GM18951 (cell line): ENCODE measurements at regions not wholly inside any gene's neighbourhood (a gene's known extent, or its start where the extent isn't known, plus 50 kb on each side); places are given as distances from the start of the nearest gene placed in this dataset.
"Not testable (repeated sequence)": the region's sequence is repeated elsewhere in the genome, so short reads cannot be mapped to it uniquely, and the experiment has no call there.

Experiments
- POLR2A ChIP-seq: IDR thresholded peaks from 4 replicates; pipeline ENCODE4 v1.6.1; 2011; ENCODE audit warnings: mild to moderate bottlenecking; ENCODE audit not compliant: insufficient read length, insufficient read depth; ENCODE audit errors: extremely low read depth
- in situ Hi-C: fragments of 300-500 bp; cut with MboI; formaldehyde crosslinking; loops from one replicate; pipeline ENCODE4 v1.12.0; 2022; ENCODE audit warnings: low sequenced_read_pairs, mixed read lengths, inconsistent platforms; ENCODE audit not compliant: unreplicated experiment

DNA sequence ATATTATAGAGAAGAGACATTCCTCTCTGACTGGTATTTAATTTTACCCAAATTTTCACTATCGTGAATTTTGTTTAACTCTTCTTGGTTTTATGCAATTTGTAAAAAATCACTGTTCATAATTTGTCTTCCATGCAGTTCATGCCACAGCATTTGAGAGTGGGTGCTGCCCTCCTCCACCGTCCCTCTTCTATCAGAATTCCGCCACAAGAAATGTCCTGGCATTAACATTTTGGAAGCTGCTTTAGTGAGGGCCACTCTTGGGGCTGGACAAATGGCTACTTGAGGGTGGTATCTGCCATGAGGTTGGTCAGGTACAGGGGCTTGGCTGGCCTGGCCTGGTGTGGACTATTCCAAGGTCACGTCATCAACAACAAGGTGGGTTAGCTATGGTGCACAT lies 68.3 kb upstream of the CLDN5 start:
- TF ChIP-seq POLR2A, result no peak
- in situ Hi-C loops, result no loop called here

- in situ Hi-C loops, result no loop called here
- no peak for TF ChIP-seq POLR2A
These were observed 69.9 kb upstream of the CLDN5 start for GRCh38 chr22:19593991-19594569.

GRCh38 chr22:19595532-19595931 lies 71.3 kb upstream of the CLDN5 start:
- no peak for TF ChIP-seq POLR2A
- in situ Hi-C loops, result no loop called here

DNA sequence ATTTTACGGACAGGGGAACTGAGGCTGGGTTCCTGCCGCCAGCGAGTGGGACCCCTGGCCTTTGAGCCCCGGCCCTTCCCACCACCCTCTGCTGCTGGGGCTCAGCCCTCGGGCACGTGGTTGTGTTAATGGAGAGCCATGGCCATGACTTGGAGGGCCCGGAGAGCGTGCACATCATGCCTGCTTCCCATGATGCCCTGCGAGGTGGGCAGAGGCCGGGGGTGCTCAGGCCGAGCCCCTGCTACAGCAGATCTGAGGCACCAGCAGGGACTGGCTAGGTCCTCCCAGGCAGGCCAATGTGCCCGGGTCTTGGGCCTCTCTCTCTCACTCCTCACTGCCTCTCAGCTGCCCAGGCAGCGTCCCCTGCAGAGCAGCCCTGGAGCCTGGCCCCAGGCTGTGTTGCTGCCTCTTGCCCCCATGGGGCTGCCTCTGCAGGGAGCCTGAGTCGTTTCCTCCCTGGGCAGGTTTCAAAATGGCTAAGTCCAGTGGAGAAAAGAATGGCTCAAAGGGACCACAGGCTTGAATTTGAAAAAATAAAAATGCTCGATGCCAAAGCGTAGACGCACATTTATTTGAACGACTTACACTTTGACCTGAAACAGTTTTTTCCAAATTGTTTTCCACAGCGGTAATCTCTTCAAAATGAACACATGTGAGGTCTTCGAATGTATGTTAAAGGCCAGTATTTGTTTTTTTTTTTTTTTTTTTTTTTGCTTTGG lies 72.6 kb upstream of the CLDN5 start:
- TF ChIP-seq POLR2A, result no peak
- in situ Hi-C loops, result no loop called here

DNA sequence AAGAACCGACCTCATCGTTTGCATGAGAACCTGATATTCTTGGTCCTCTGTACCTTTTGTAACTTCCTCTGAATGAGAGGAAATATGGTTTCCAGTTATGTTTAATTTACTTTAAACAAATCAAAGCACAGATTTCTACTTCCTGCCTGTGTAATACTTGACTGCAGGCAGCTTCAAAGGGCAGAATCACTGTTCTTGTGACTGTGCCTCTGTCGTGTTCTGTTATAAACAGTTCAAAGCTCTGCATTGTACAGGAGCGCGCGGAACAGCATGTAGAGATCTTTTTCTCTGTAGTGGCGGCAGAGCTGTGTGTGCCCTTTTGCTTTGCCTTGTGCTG lies 73.2 kb upstream of the CLDN5 start:
- in situ Hi-C loops, result no loop called here
- no peak for TF ChIP-seq POLR2A

DNA sequence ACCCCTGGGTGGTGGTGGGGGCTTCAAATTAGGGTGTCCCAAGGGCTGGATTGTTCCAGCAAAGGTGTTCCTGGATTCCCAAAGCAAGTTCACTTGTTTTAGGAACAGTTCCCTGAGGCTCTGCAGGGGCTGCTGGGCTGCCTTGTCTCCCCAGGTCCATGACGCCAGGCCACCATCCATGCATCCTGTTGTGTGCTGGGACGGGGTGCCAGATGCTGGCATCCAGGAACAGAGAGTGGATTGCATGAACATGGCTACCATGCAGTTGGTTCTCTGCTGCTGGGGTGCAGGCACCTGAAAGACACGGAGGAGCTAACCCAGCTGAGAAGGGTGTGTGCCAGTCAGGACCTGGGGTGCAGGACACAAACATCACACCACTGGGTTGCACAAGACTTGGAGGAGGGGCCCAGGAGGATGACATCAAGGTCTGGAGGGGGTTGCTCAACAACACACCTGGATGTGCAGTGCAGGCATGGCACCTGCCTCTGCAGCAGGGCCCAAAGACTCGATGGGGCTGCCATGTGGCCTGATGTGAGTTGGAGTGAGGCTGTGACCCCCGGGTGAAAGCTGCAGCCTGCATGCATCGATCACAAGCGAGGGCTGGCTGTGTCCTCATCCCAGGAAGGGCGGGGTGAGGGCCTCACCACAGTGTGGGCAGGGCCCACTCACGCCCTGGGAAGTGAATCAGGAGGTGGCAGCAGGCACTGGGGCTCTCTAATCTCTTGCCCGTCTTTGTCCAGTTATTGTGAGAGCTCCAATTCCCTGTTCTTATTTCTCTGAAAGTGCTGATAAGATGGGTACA lies 74.0 kb upstream of the CLDN5 start:
- no peak for TF ChIP-seq POLR2A
- in situ Hi-C loops, result no loop called here

- in situ Hi-C loops, result no loop called here
- no peak for TF ChIP-seq POLR2A
These were observed 74.8 kb upstream of the CLDN5 start for GRCh38 chr22:19599004-19599403.

DNA sequence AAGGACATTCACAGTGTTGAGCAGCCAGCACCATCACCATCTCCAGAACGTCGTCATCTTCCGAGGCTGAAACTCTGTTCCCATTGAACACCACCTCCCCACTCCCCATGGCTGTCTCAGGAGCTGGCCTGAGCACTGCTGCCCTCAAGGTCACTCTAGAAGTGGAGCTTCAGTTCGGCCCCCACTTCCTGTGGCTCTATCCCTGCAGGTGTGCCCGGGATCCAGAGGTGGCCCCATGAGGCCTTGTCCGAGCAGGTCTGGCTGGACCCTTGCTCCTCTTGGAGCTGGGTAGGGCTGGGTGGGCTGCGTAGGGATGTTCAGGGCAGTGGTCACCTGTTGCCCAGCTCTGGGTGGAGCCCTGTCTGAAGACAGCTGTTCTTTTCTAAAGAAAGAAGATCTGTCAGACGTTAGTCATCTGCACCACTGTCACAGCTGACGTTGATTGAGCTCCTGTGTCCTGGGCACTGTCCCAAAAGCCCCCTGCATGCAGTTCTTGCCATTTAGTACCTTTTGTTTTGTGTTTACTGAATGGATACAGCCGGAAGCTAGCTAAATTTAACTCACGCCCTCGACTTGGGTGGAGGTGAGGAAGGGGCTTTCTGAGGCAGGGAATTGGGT lies 75.5 kb upstream of the CLDN5 start:
- in situ Hi-C loops, result no loop called here
- no peak for TF ChIP-seq POLR2A

GRCh38 chr22:19603346-19603745 lies 79.1 kb upstream of the CLDN5 start:
- in situ Hi-C loops, result not testable (repeated sequence)

- TF ChIP-seq POLR2A, result no peak
- in situ Hi-C loops, result no loop called here
These were observed 79.6 kb upstream of the CLDN5 start for GRCh38 chr22:19603767-19604166.

GRCh38 chr22:19604711-19605268 lies 80.6 kb upstream of the CLDN5 start:
- no peak for TF ChIP-seq POLR2A
- in situ Hi-C loops, result no loop called here

DNA sequence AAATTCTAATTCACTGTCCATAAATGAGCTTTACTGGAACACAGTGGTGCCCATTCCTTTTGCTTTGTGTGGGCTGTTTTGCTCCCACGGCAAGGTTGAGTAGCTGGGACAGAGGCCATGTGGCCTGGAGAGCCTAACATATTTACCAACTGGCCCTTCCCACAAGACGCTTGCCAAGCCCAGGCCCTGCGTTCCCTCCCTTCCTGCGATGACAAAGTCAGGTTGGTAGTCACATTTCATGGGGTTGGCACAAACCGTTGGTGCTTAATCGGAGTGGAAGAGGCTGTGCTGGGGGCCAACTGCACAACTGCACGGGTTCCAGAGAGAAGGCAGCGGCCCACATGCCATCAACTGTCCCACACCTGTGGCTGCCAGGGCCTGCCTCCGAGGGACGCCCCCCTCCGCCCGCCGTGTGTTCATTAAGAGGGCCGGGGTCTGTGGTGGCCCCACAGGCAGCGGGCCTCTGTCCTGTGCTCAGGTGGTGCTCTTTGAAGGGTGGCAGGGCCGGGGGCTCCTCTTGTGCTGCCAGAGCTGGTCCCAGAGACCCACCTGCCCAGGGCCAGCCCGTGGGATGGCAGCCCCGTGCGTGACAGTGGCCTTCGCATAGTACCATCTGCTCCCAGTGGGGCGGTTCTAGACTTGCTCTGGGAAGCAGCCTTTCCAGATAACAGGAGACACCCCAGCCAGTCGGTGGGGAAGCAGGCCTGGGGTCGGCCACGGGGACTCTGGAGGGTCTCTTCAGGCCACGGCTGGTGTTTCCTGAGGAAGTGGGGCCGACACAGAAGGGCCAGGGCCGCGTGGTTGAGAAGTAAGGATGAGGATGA lies 81.5 kb upstream of the CLDN5 start:
- in situ Hi-C loops, result no loop called here
- TF ChIP-seq POLR2A, result no peak
